ENCODE measurements at regions not wholly inside any gene's neighbourhood (a gene's known extent, or its start where the extent isn't known, plus 50 kb on each side); places are given as distances from the start of the nearest gene placed in this dataset.
"Not testable (repeated sequence)": the region's sequence is repeated elsewhere in the genome, so short reads cannot be mapped to it uniquely, and the experiment has no call there.

DNA sequence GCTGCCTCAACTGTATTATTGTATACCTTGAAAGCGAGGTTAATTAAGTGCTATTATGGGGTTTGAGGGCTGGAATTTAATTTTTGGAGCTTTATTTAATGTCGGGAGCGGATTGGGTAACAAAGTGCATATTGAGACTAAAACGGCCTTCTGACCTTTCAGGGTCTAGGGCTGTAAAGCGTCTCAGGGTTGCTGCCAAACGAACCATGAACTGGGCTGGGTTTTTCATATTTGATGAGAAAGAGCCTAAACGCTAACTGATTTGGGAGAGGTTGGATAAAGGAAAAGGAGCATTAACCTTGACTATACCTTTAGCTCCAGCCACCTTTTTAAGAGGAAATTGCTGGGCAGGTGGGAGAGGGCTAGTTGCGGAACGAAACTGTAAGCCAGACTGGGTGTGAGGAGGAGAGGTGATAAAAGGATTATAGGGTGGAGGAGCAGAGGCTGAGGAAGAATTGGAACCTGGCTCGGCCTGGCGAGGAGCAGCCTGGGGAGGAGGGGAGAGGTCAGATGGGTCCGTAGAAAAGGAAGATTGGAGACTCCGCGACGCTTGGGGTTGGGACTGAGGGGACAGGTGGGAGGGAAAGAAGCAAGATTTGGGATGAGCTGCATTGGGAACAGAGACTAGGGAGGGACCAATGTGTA, 209.0 kb upstream of the ELL2 start:
- TF ChIP-seq TAF1 (IDR thresholded peaks at IDR 0.05; ENCODE audit: borderline replicate concordance, low read depth, low read length); FOXM1 (IDR thresholded peaks at IDR 0.05; ENCODE audit: low read depth); RFX5 (IDR thresholded peaks at IDR 0.05; ENCODE audit: low read length); POLR2AphosphoS5 (IDR thresholded peaks at IDR 0.05; ENCODE audit: low read depth, low read length); FOXJ3 (CRISPR knock-in tag; IDR thresholded peaks at IDR 0.05); GABPA (IDR thresholded peaks at IDR 0.05; ENCODE audit: low read depth); YY1 (IDR thresholded peaks at IDR 0.05; ENCODE audit: low read depth); EP300 (IDR thresholded peaks at IDR 0.05; ENCODE audit: borderline replicate concordance in 1 of 2, low read depth in 1 of 2, low read length in 1 of 2); NFIC (IDR thresholded peaks at IDR 0.05; ENCODE audit: borderline replicate concordance): not testable (repeated sequence)
- TF ChIP-seq, protein P1, sequence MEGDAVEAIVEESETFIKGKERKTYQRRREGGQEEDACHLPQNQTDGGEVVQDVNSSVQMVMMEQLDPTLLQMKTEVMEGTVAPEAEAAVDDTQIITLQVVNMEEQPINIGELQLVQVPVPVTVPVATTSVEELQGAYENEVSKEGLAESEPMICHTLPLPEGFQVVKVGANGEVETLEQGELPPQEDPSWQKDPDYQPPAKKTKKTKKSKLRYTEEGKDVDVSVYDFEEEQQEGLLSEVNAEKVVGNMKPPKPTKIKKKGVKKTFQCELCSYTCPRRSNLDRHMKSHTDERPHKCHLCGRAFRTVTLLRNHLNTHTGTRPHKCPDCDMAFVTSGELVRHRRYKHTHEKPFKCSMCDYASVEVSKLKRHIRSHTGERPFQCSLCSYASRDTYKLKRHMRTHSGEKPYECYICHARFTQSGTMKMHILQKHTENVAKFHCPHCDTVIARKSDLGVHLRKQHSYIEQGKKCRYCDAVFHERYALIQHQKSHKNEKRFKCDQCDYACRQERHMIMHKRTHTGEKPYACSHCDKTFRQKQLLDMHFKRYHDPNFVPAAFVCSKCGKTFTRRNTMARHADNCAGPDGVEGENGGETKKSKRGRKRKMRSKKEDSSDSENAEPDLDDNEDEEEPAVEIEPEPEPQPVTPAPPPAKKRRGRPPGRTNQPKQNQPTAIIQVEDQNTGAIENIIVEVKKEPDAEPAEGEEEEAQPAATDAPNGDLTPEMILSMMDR (IDR thresholded peaks at IDR 0.05), result not testable (repeated sequence)
- TF ChIP-seq, protein P2, sequence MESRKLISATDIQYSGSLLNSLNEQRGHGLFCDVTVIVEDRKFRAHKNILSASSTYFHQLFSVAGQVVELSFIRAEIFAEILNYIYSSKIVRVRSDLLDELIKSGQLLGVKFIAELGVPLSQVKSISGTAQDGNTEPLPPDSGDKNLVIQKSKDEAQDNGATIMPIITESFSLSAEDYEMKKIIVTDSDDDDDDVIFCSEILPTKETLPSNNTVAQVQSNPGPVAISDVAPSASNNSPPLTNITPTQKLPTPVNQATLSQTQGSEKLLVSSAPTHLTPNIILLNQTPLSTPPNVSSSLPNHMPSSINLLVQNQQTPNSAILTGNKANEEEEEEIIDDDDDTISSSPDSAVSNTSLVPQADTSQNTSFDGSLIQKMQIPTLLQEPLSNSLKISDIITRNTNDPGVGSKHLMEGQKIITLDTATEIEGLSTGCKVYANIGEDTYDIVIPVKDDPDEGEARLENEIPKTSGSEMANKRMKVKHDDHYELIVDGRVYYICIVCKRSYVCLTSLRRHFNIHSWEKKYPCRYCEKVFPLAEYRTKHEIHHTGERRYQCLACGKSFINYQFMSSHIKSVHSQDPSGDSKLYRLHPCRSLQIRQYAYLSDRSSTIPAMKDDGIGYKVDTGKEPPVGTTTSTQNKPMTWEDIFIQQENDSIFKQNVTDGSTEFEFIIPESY (IDR thresholded peaks at IDR 0.05; ENCODE audit: borderline replicate concordance, low read depth), result not testable (repeated sequence)
- TF ChIP-seq, protein P3, sequence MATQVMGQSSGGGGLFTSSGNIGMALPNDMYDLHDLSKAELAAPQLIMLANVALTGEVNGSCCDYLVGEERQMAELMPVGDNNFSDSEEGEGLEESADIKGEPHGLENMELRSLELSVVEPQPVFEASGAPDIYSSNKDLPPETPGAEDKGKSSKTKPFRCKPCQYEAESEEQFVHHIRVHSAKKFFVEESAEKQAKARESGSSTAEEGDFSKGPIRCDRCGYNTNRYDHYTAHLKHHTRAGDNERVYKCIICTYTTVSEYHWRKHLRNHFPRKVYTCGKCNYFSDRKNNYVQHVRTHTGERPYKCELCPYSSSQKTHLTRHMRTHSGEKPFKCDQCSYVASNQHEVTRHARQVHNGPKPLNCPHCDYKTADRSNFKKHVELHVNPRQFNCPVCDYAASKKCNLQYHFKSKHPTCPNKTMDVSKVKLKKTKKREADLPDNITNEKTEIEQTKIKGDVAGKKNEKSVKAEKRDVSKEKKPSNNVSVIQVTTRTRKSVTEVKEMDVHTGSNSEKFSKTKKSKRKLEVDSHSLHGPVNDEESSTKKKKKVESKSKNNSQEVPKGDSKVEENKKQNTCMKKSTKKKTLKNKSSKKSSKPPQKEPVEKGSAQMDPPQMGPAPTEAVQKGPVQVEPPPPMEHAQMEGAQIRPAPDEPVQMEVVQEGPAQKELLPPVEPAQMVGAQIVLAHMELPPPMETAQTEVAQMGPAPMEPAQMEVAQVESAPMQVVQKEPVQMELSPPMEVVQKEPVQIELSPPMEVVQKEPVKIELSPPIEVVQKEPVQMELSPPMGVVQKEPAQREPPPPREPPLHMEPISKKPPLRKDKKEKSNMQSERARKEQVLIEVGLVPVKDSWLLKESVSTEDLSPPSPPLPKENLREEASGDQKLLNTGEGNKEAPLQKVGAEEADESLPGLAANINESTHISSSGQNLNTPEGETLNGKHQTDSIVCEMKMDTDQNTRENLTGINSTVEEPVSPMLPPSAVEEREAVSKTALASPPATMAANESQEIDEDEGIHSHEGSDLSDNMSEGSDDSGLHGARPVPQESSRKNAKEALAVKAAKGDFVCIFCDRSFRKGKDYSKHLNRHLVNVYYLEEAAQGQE (IDR thresholded peaks at IDR 0.05; ENCODE audit: low read depth, low read length), result not testable (repeated sequence)

All from SK-N-SH (cell line).